AG04450 (cell line): ENCODE measurements at regions not wholly inside any gene's neighbourhood (a gene's known extent, or its start where the extent isn't known, plus 50 kb on each side); places are given as distances from the start of the nearest gene placed in this dataset.

Experiments used
- CTCF ChIA-PET: fragments of 300-600, 350-600 bp; formaldehyde crosslinking; extraction: SDS; loops from one replicate; lab custom pipeline; 2022; ENCODE audit warnings: antibody characterized with exemption, inconsistent platforms; lab: Charles Lee
- POLR2A ChIA-PET: fragments of 350-600 bp; formaldehyde crosslinking; extraction: SDS; loops from one replicate; lab custom pipeline; 2021; ENCODE audit warnings: antibody characterized with exemption, inconsistent platforms; lab: Yijun Ruan, JAX
- DNase-seq: peaks from one replicate; pipeline ENCODE4 v3.0.0-alpha.2; 2011; ENCODE audit warnings: low read depth, low spot score
- H3K27ac ChIP-seq: one replicate; pipeline ENCODE4 v1.5.1; 2012; ENCODE audit warnings: low read depth, low read length, control low read depth
- H3K27me3 ChIP-seq: one replicate; pipeline ENCODE4 v1.6.0; 2012; ENCODE audit warnings: low read length; ENCODE audit not compliant: control insufficient read depth, insufficient read depth
- H3K4me3 ChIP-seq: 2 replicates; pipeline ENCODE4 v1.5.1; 2011; ENCODE audit warnings: mild to moderate bottlenecking, low read depth, low read length, control low read depth
- H3K9me3 ChIP-seq: 2 replicates; pipeline ENCODE4 v1.5.1; 2012; ENCODE audit warnings: low read length; ENCODE audit not compliant: control insufficient read depth, insufficient read depth
- TF ChIP-seq, protein P1 (sequence below): IDR thresholded peaks from 2 replicates; pipeline ENCODE4 v1.5.1; 2011; ENCODE audit warnings: low read depth, low read length, control low read depth, inconsistent platforms

GRCh38 chr13:39210961-39211534 lies 172.8 kb downstream of the NHLRC3 start:
- ChIA-PET POLR2A (no interaction called here), CTCF (interaction anchor here (1.1 kb wide), 1 partner anchor 405 kb away, joined by 3 read pairs; no protein-coding TSS in a partner anchor)
- Histone ChIP-seq H3K9me3 (no peaks in the 10 kb centered on the region), H3K27ac (no peak overlapping the region), H3K4me3 (no peak overlapping the region), H3K27me3 (no peaks in the 10 kb centered on the region)
- DNase-seq: no peak
- TF ChIP-seq, protein P1, sequence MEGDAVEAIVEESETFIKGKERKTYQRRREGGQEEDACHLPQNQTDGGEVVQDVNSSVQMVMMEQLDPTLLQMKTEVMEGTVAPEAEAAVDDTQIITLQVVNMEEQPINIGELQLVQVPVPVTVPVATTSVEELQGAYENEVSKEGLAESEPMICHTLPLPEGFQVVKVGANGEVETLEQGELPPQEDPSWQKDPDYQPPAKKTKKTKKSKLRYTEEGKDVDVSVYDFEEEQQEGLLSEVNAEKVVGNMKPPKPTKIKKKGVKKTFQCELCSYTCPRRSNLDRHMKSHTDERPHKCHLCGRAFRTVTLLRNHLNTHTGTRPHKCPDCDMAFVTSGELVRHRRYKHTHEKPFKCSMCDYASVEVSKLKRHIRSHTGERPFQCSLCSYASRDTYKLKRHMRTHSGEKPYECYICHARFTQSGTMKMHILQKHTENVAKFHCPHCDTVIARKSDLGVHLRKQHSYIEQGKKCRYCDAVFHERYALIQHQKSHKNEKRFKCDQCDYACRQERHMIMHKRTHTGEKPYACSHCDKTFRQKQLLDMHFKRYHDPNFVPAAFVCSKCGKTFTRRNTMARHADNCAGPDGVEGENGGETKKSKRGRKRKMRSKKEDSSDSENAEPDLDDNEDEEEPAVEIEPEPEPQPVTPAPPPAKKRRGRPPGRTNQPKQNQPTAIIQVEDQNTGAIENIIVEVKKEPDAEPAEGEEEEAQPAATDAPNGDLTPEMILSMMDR: no peak

GRCh38 chr13:39215971-39216370 lies 177.7 kb downstream of the NHLRC3 start:
- DNase-seq: no peak
- no peak overlapping the region for H3K4me3 ChIP-seq
- TF ChIP-seq, protein P1: no peak
- no peak overlapping the region for H3K27ac ChIP-seq
- H3K27me3 ChIP-seq: no peaks in the 10 kb centered on the region
- ChIA-PET POLR2A (no interaction called here), CTCF (no interaction called here)
- no peaks in the 10 kb centered on the region for H3K9me3 ChIP-seq

GRCh38 chr13:39217471-39217870 lies 179.2 kb downstream of the NHLRC3 start:
- ChIA-PET POLR2A (no interaction called here), CTCF (interaction anchor here (0.9 kb wide), 1 partner anchor 8 kb away, joined by 4 read pairs; no protein-coding TSS in a partner anchor)
- H3K27ac ChIP-seq: no peak overlapping the region
- no peak for DNase-seq
- TF ChIP-seq, protein P1: no peak
- no peaks in the 10 kb centered on the region for H3K27me3 ChIP-seq
- H3K9me3 ChIP-seq: no peaks in the 10 kb centered on the region
- H3K4me3 ChIP-seq: no peak overlapping the region

GRCh38 chr13:39224671-39225240 lies 186.5 kb downstream of the NHLRC3 start:
- H3K4me3 ChIP-seq: no peak overlapping the region
- no peak overlapping the region for H3K27ac ChIP-seq
- no peaks in the 10 kb centered on the region for H3K9me3 ChIP-seq
- DNase-seq: no peak
- ChIA-PET CTCF (no interaction called here), POLR2A (no interaction called here)
- TF ChIP-seq, protein P1: no peak
- peaks cover 2% of the 10 kb centered on the region for H3K27me3 ChIP-seq

DNA sequence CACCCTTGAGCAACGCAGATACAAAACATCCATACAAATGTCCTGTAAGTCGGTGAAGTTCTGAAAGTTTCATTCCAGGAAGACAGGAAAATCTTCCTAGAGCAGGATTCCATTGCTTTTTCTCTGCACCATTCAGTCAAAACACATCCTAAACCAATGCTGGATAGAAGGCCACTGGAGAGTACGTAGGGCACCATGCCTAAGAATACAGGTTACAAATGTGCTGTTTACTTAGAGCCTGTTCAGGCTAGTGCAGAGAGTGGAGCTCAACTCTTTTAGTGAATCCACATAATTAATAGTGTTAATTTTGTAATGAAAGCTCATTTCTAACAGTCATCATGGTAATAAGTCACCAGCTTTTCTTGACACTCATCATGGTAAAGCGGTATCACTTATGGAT lies 187.6 kb downstream of the NHLRC3 start:
- Histone ChIP-seq H3K27me3 (peaks cover 2% of the 10 kb centered on the region), H3K4me3 (no peak overlapping the region), H3K27ac (no peak overlapping the region), H3K9me3 (no peaks in the 10 kb centered on the region)
- POLR2A ChIA-PET: no interaction called here
- TF ChIP-seq, protein P1: no peak
- DNase-seq: no peak
- CTCF ChIA-PET: interaction anchor here (0.9 to 2.2 kb wide), 3 partner anchors 9 to 390 kb away, joined by 4 to 8 read pairs (median 4); no protein-coding TSS in a partner anchor
